SK-N-SH (cell line): ENCODE measurements at regions not wholly inside any gene's neighbourhood (a gene's known extent, or its start where the extent isn't known, plus 50 kb on each side); places are given as distances from the start of the nearest gene placed in this dataset.

Source experiments
- JUND ChIP-seq: IDR thresholded peaks from 2 replicates; pipeline ENCODE4 v1.4.0; 2012
- SIN3A ChIP-seq: IDR thresholded peaks from 2 replicates; pipeline ENCODE4 v1.6.1; 2012; ENCODE audit warnings: low read depth, mild to moderate bottlenecking, low read length, moderate library complexity, borderline replicate concordance
- TAF1 ChIP-seq: IDR thresholded peaks from 2 replicates; pipeline ENCODE4 v1.6.1; 2012; ENCODE audit warnings: low read depth, mild to moderate bottlenecking, low read length, moderate library complexity, borderline replicate concordance

- TF ChIP-seq SIN3A, result no peak
- TF ChIP-seq TAF1, result no peak
- no peak for TF ChIP-seq JUND
Observed at GRCh38 chr18:67319109-67319508, 197.4 kb downstream of the DSEL start.
